Endothelial cell of umbilical vein (primary cell): ENCODE measurements at regions not wholly inside any gene's neighbourhood (a gene's known extent, or its start where the extent isn't known, plus 50 kb on each side); places are given as distances from the start of the nearest gene placed in this dataset.
"Not testable (repeated sequence)": the region's sequence is repeated elsewhere in the genome, so short reads cannot be mapped to it uniquely, and the experiment has no call there.

Experiments used
- EZH2 ChIP-seq: IDR thresholded peaks from 2 replicates; pipeline ENCODE4 v1.6.1; 2012; ENCODE audit warnings: borderline replicate concordance, low read depth, mild to moderate bottlenecking, moderate library complexity, low read length, inconsistent platforms; ENCODE audit not compliant: severe bottlenecking
- FOS ChIP-seq: IDR thresholded peaks from 2 replicates; pipeline ENCODE4 v1.6.1; 2011; ENCODE audit warnings: mild to moderate bottlenecking, low read length, moderate library complexity, borderline replicate concordance; ENCODE audit not compliant: insufficient read depth
- GATA2 ChIP-seq: IDR thresholded peaks from 2 replicates; pipeline ENCODE4 v1.7.0; 2011; ENCODE audit warnings: low read depth, mild to moderate bottlenecking, moderate library complexity, mixed read lengths, low read length; ENCODE audit not compliant: insufficient read length, insufficient read depth
- POLR2A ChIP-seq: IDR thresholded peaks from 2 replicates; pipeline ENCODE4 v1.6.1; 2012; ENCODE audit warnings: low read depth, mild to moderate bottlenecking, control low read depth, low read length
- POLR2AphosphoS5 ChIP-seq: IDR thresholded peaks from 2 replicates; pipeline ENCODE4 v1.6.1; 2012; ENCODE audit warnings: low read depth, mild to moderate bottlenecking, control low read depth, low read length, moderate library complexity; ENCODE audit not compliant: insufficient read depth
- TF ChIP-seq, protein P1 (sequence below), 2 donors: IDR thresholded peaks; 1 replicate in 1 of 2; 2 replicates in 1 of 2; pipeline ENCODE4 v1.5.1; 2011; ENCODE audit warnings: low read length in 2 of 2, mild to moderate bottlenecking in 2 of 2, moderate library complexity in 2 of 2, control low read depth in 1 of 2, inconsistent platforms in 1 of 2, low read depth in 1 of 2; ENCODE audit not compliant: insufficient read depth in 1 of 2; ENCODE audit errors: extremely low read depth in 1 of 2

GRCh38 chr4:91791631-91792030, 512.1 kb upstream of the GRID2 start:
- TF ChIP-seq, protein P1, sequence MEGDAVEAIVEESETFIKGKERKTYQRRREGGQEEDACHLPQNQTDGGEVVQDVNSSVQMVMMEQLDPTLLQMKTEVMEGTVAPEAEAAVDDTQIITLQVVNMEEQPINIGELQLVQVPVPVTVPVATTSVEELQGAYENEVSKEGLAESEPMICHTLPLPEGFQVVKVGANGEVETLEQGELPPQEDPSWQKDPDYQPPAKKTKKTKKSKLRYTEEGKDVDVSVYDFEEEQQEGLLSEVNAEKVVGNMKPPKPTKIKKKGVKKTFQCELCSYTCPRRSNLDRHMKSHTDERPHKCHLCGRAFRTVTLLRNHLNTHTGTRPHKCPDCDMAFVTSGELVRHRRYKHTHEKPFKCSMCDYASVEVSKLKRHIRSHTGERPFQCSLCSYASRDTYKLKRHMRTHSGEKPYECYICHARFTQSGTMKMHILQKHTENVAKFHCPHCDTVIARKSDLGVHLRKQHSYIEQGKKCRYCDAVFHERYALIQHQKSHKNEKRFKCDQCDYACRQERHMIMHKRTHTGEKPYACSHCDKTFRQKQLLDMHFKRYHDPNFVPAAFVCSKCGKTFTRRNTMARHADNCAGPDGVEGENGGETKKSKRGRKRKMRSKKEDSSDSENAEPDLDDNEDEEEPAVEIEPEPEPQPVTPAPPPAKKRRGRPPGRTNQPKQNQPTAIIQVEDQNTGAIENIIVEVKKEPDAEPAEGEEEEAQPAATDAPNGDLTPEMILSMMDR (IDR thresholded peaks at IDR 0.05; ENCODE audit: extremely low read depth in 1 of 2, insufficient read depth in 1 of 2, low read depth in 1 of 2, low read length in 2 of 2), result not testable (repeated sequence)
- not testable (repeated sequence) for TF ChIP-seq EZH2, POLR2A, FOS, POLR2AphosphoS5, GATA2
